HL-60 (cell line): ENCODE measurements at regions not wholly inside any gene's neighbourhood (a gene's known extent, or its start where the extent isn't known, plus 50 kb on each side); places are given as distances from the start of the nearest gene placed in this dataset.

Experiments used
- CTCF ChIP-seq: IDR thresholded peaks from one replicate; pipeline ENCODE4 v1.5.1; 2011; ENCODE audit warnings: low read length, control low read depth, inconsistent platforms; ENCODE audit not compliant: insufficient read depth
- POLR2AphosphoS5 ChIP-seq: IDR thresholded peaks from 2 replicates; pipeline ENCODE4 v1.6.1; 2012; ENCODE audit warnings: low read depth

GRCh38 chr7:138245216-138245615 lies 169.0 kb downstream of the AKR1D1 start:
- TF ChIP-seq POLR2AphosphoS5 (no peak), CTCF (no peak)
